GM23248 (cell line): ENCODE measurements at regions not wholly inside any gene's neighbourhood (a gene's known extent, or its start where the extent isn't known, plus 50 kb on each side); places are given as distances from the start of the nearest gene placed in this dataset.

ENCODE experiments used
- EZH2 ChIP-seq: fragments of 200-600 bp; sonication (generic); IDR thresholded peaks from 2 replicates; pipeline ENCODE4 v1.6.1; 2018; ENCODE audit warnings: antibody characterized with exemption, mild to moderate bottlenecking; ENCODE audit not compliant: insufficient read depth, poor library complexity, severe bottlenecking
- EZH2phosphoT487 ChIP-seq: fragments of 200-600 bp; sonication (generic); IDR thresholded peaks from 2 replicates; pipeline ENCODE4 v1.6.1; 2018; ENCODE audit warnings: antibody characterized with exemption, moderate library complexity, mild to moderate bottlenecking, low read depth; ENCODE audit not compliant: insufficient read depth

DNA sequence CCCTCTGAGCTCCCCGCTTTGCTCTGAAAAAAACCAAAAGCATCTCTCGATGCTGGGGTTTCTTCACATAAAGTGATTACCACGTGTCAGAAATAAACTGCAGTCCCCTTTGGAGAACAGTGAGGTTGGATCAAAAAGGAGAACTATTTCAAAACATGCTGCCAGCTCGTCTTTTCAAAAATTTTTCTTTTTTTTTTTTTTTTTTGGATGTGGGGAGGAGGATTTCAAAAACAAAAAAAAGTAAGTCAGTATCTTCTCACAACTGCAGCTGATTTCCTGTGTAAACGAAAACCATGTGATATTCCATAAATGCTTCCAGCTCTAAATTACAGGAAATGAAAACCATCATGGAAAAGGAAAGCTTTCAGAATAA is 155.0 kb upstream of the LYZL2 start:
- TF ChIP-seq EZH2phosphoT487 (no peak), EZH2 (no peak)
